ENCODE measurements at regions not wholly inside any gene's neighbourhood (a gene's known extent, or its start where the extent isn't known, plus 50 kb on each side); places are given as distances from the start of the nearest gene placed in this dataset.

DNA sequence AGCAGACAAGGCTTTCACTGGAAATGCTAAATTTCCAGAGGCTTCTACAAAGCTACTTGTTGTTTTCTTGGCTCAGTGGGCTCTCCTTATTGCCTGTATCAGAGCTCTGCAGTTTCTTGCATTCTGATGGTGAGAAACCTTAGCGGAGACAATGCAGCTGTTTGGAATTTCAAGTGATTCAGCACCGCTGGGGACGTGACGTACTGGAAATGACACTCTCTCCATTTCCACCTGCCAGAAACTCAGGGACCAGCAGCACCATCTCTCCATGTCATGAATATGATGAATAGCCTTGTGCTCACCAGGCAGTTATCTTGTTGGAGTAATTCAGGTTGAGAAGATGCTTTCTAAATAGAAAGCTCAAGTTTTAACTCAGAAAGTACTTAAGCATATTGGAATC lies 497.2 kb upstream of the DEPDC1 start:
- Histone ChIP-seq H3K9me2 (ENCODE audit: low read depth, low read length) (no peaks in the 10 kb centered on the region), H3K79me2 (ENCODE audit: insufficient read depth, low read length) (no peaks in the 10 kb centered on the region), H4K20me1 (ENCODE audit: insufficient read depth, low read length) (no peaks in the 10 kb centered on the region), H3K27ac (ENCODE audit: low read depth, low read length, poor library complexity, severe bottlenecking) (no peak overlapping the region), H3F3A (ENCODE audit: insufficient read depth, low read length) (no peaks in the 10 kb centered on the region), H3K4me3 (ENCODE audit: low read depth, low read length, poor library complexity, severe bottlenecking) (no peak overlapping the region), H3K9me3 (ENCODE audit: low read length) (no peaks in the 10 kb centered on the region), H2AFZ (ENCODE audit: low read length) (no peak overlapping the region), H3K27me3 (ENCODE audit: insufficient read depth, low read length) (no peaks in the 10 kb centered on the region), H3K4me2 (ENCODE audit: low read length) (no peak overlapping the region), H3K9ac (ENCODE audit: low read length) (no peak overlapping the region), H3K4me1 (ENCODE audit: insufficient read depth, low read length, severe bottlenecking) (no peaks in the 10 kb centered on the region), H3K36me3 (ENCODE audit: insufficient read depth, low read length) (no peaks in the 10 kb centered on the region)
- no peak for TF ChIP-seq CTCF (IDR thresholded peaks at IDR 0.05; ENCODE audit: low read length)
- no peak for TF ChIP-seq EZH2 (IDR thresholded peaks at IDR 0.05; ENCODE audit: borderline replicate concordance, low read length)

- Histone ChIP-seq H4K20me1 (ENCODE audit: insufficient read depth, low read length) (no peaks in the 10 kb centered on the region), H3K9ac (ENCODE audit: low read length) (no peak overlapping the region), H3K27me3 (ENCODE audit: insufficient read depth, low read length) (no peaks in the 10 kb centered on the region), H3K9me2 (ENCODE audit: low read depth, low read length) (no peaks in the 10 kb centered on the region), H3K4me2 (ENCODE audit: low read length) (no peak overlapping the region), H3K9me3 (ENCODE audit: low read length) (no peaks in the 10 kb centered on the region), H3K4me1 (ENCODE audit: insufficient read depth, low read length, severe bottlenecking) (no peaks in the 10 kb centered on the region), H3K79me2 (ENCODE audit: insufficient read depth, low read length) (no peaks in the 10 kb centered on the region), H3F3A (ENCODE audit: insufficient read depth, low read length) (no peaks in the 10 kb centered on the region), H3K4me3 (ENCODE audit: low read depth, low read length, poor library complexity, severe bottlenecking) (no peak overlapping the region), H3K36me3 (ENCODE audit: insufficient read depth, low read length) (no peaks in the 10 kb centered on the region), H3K27ac (ENCODE audit: low read depth, low read length, poor library complexity, severe bottlenecking) (no peak overlapping the region), H2AFZ (ENCODE audit: low read length) (no peak overlapping the region)
- TF ChIP-seq EZH2 (IDR thresholded peaks at IDR 0.05; ENCODE audit: borderline replicate concordance, low read length) (no peak), CTCF (IDR thresholded peaks at IDR 0.05; ENCODE audit: low read length) (peak; percentile 23)
Measured at GRCh38 chr1:69016468-69016867, 519.6 kb upstream of the DEPDC1 start.

DNA sequence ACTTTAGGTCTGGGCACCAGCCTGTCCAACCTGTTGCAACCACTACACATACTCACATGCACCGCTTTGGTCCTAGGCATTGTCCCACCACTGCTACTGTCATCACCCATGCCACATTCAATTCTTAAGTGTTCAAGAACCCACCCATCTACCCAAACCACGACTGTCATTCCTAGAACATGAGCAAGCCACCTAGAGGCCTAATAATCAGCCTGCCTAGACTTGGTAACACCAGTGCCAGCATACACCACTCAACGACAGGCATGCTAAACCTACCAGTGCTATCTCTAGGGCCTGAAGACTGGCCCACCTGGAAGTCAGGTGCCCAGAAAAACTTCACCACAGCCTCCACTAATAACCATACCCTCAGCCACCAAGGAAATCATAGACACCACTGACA lies 532.8 kb upstream of the DEPDC1 start:
- Histone ChIP-seq H3K4me1 (ENCODE audit: insufficient read depth, low read length, severe bottlenecking) (no peaks in the 10 kb centered on the region), H3K4me2 (ENCODE audit: low read length) (no peak overlapping the region), H3F3A (ENCODE audit: insufficient read depth, low read length) (no peaks in the 10 kb centered on the region), H4K20me1 (ENCODE audit: insufficient read depth, low read length) (no peaks in the 10 kb centered on the region), H3K4me3 (ENCODE audit: low read depth, low read length, poor library complexity, severe bottlenecking) (no peak overlapping the region), H3K9me2 (ENCODE audit: low read depth, low read length) (no peaks in the 10 kb centered on the region), H3K36me3 (ENCODE audit: insufficient read depth, low read length) (no peaks in the 10 kb centered on the region), H3K79me2 (ENCODE audit: insufficient read depth, low read length) (no peaks in the 10 kb centered on the region), H3K9ac (ENCODE audit: low read length) (no peak overlapping the region), H3K27me3 (ENCODE audit: insufficient read depth, low read length) (no peaks in the 10 kb centered on the region), H3K9me3 (ENCODE audit: low read length) (no peaks in the 10 kb centered on the region), H3K27ac (ENCODE audit: low read depth, low read length, poor library complexity, severe bottlenecking) (no peak overlapping the region), H2AFZ (ENCODE audit: low read length) (no peak overlapping the region)
- TF ChIP-seq EZH2 (IDR thresholded peaks at IDR 0.05; ENCODE audit: borderline replicate concordance, low read length) = no peak
- TF ChIP-seq CTCF (IDR thresholded peaks at IDR 0.05; ENCODE audit: low read length) = no peak
